T-helper 9 cell (primary cell): ENCODE measurements at regions not wholly inside any gene's neighbourhood (a gene's known extent, or its start where the extent isn't known, plus 50 kb on each side); places are given as distances from the start of the nearest gene placed in this dataset.
"Not testable (repeated sequence)": the region's sequence is repeated elsewhere in the genome, so short reads cannot be mapped to it uniquely, and the experiment has no call there.

Experiments
- DNase-seq: peaks from one replicate; pipeline ENCODE4 v3.0.0-alpha.2; 2020

- DNase-seq = no peak
Observed at GRCh38 chr22:25492841-25493734, 71.4 kb upstream of the GRK3 start.

- DNase-seq = no peak
Observed at GRCh38 chr22:25493794-25494193, 70.7 kb upstream of the GRK3 start.

GRCh38 chr22:25494774-25495173 is 69.7 kb upstream of the GRK3 start:
- no peak for DNase-seq

GRCh38 chr22:25495285-25495684 is 69.2 kb upstream of the GRK3 start:
- no peak for DNase-seq

GRCh38 chr22:25496396-25497064 is 67.9 kb upstream of the GRK3 start:
- no peak for DNase-seq

- no peak for DNase-seq
Observed at GRCh38 chr22:25497181-25497641, 67.3 kb upstream of the GRK3 start.

- no peak for DNase-seq
Observed at GRCh38 chr22:25497716-25498115, 66.8 kb upstream of the GRK3 start.

GRCh38 chr22:25500671-25501070 is 63.8 kb upstream of the GRK3 start:
- not testable (repeated sequence) for DNase-seq

GRCh38 chr22:25504017-25504416 is 60.5 kb upstream of the GRK3 start:
- DNase-seq = not testable (repeated sequence)

- no peak for DNase-seq
Observed at GRCh38 chr22:25508161-25508560, 56.3 kb upstream of the GRK3 start.

GRCh38 chr22:25508761-25509321 is 55.6 kb upstream of the GRK3 start:
- DNase-seq = no peak

GRCh38 chr22:25509374-25509791 is 55.1 kb upstream of the GRK3 start:
- DNase-seq = no peak

GRCh38 chr22:25510876-25511275 is 53.6 kb upstream of the GRK3 start:
- DNase-seq = no peak

GRCh38 chr22:25511725-25512124 is 52.8 kb upstream of the GRK3 start:
- DNase-seq = no peak

- DNase-seq = no peak
Observed at GRCh38 chr22:25514436-25515180, 49.9 kb upstream of the GRK3 start.
